ENCODE measurements at regions not wholly inside any gene's neighbourhood (a gene's known extent, or its start where the extent isn't known, plus 50 kb on each side); places are given as distances from the start of the nearest gene placed in this dataset.
"Not testable (repeated sequence)": the region's sequence is repeated elsewhere in the genome, so short reads cannot be mapped to it uniquely, and the experiment has no call there.

- not testable (repeated sequence) for TF ChIP-seq EZH2 (IDR thresholded peaks at IDR 0.05; ENCODE audit: borderline replicate concordance, insufficient read depth, low read depth, low read length, poor library complexity, severe bottlenecking); CTCF (IDR thresholded peaks at IDR 0.05)
Observed at GRCh38 chr2:111584540-111584939, 299.5 kb downstream of the ANAPC1 start.
